Cardiac fibroblast (primary cell): ENCODE measurements at regions not wholly inside any gene's neighbourhood (a gene's known extent, or its start where the extent isn't known, plus 50 kb on each side); places are given as distances from the start of the nearest gene placed in this dataset.

Source experiments
- DNase-seq, 2 donors: peaks; one replicate each; pipeline versions ENCODE4 v3.0.0 to v3.0.0-alpha.2; 2010; ENCODE audit warnings: low read depth in 2 of 2
- H3K4me3 ChIP-seq, 2 donors: replicated peaks in 1 of 2; 1 replicate in 1 of 2; 2 replicates in 1 of 2; pipeline ENCODE4 v1.5.1; 2011; ENCODE audit warnings: low read depth in 2 of 2, low read length in 2 of 2, mild to moderate bottlenecking in 2 of 2, moderate library complexity in 1 of 2
- CTCF ChIP-seq: IDR thresholded peaks from one replicate; pipeline ENCODE4 v1.5.1; 2011; ENCODE audit warnings: low read depth, mild to moderate bottlenecking, low read length, inconsistent platforms

DNA sequence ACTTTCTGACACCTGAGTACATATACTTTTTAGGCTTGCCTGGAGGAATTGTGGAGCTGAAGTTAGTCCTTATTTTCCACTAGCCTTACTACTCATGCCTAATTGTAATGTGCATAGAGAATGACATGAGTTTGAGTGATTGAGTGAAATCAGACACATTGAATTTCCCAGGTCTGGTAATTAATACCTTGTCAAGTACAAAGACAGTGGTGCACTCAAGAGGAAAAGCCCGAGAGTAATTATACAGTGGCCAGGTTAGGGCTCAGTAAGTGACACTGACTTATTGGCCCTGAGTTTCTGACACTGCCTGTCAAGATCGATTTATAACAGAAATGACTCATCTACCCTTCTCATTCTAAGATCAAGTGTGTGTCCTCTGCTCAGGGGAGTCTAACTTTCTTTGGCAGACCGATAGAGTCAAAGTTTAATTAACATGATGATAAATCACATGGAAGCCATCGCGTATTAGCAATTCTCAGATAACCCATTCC lies 288.3 kb downstream of the TPBG start:
- no peak for DNase-seq
- no peak overlapping the region for H3K4me3 ChIP-seq
- TF ChIP-seq CTCF: no peak

DNA sequence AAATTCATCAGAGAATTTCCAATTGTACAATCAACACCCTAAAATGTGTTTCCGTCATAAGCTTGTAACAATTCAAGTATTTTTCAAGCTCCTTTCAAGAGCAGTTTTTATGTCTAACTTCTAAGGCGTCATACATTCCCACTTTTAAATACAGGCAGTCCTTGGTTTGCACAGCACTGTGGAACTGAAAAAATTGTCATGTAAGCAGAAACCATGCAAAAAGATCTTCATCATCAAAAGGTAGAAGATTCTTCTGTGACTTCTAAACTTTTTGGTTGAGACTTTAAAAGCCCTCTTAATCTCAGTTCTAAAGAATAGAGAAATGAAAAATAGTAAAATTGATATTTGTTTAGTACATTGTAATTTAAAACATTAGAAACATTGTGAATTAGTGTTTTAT lies 315.6 kb downstream of the TPBG start:
- no peak overlapping the region for H3K4me3 ChIP-seq
- no peak for DNase-seq
- TF ChIP-seq CTCF: no peak

- no peak for TF ChIP-seq CTCF
- H3K4me3 ChIP-seq: no peak overlapping the region
- DNase-seq: no peak
Measured at GRCh38 chr6:82680192-82680591, 316.6 kb downstream of the TPBG start.

- no peak for TF ChIP-seq CTCF
- no peak overlapping the region for H3K4me3 ChIP-seq
- DNase-seq: no peak
Measured at GRCh38 chr6:82681119-82681714, 317.6 kb downstream of the TPBG start.

DNA sequence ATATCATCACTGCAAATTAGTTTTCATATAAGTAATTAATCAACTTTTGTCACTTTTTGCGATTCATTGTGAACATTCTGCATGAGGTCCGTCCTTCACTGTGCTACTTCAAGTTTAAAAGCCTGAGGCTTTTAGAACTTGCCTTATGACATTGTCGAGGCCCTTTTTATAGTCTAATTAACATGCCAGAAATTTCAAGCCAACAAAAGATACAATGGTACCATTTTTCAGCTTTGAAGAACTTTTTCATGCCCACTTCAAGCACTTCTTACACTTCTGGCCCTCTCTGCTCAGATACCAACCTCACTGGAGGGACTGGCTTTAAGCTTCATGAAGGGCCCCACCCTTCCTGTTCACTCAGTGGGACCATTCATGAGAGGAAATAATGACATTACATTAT lies 323.1 kb downstream of the TPBG start:
- H3K4me3 ChIP-seq: no peak overlapping the region
- TF ChIP-seq CTCF: no peak
- DNase-seq: no peak

DNA sequence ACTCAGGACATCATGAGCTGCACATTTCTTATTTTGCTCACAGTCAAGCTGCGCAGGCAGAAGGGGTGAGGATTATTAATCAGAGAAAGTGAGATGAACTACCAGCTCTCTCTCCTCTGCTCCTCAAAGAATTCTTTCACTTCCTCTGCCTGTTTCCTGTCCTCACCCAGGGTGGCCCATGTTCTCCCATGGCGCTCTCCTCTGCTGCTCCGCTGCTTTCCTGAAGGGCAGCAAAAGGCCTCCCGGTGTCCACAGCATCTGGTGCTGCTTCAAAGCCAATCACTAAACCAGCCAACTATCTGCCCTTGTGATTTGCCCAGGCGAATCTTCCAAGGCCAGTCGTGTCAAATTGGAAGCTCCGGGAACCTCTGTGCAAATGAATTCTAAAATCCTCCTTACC lies 324.2 kb downstream of the TPBG start:
- no peak for TF ChIP-seq CTCF
- DNase-seq: no peak
- no peak overlapping the region for H3K4me3 ChIP-seq

- no peak for DNase-seq
- H3K4me3 ChIP-seq: no peak overlapping the region
- no peak for TF ChIP-seq CTCF
Measured at GRCh38 chr6:82690283-82690682, 326.7 kb downstream of the TPBG start.
